ENCODE measurements at regions not wholly inside any gene's neighbourhood (a gene's known extent, or its start where the extent isn't known, plus 50 kb on each side); places are given as distances from the start of the nearest gene placed in this dataset.
"Not testable (repeated sequence)": the region's sequence is repeated elsewhere in the genome, so short reads cannot be mapped to it uniquely, and the experiment has no call there.

DNA sequence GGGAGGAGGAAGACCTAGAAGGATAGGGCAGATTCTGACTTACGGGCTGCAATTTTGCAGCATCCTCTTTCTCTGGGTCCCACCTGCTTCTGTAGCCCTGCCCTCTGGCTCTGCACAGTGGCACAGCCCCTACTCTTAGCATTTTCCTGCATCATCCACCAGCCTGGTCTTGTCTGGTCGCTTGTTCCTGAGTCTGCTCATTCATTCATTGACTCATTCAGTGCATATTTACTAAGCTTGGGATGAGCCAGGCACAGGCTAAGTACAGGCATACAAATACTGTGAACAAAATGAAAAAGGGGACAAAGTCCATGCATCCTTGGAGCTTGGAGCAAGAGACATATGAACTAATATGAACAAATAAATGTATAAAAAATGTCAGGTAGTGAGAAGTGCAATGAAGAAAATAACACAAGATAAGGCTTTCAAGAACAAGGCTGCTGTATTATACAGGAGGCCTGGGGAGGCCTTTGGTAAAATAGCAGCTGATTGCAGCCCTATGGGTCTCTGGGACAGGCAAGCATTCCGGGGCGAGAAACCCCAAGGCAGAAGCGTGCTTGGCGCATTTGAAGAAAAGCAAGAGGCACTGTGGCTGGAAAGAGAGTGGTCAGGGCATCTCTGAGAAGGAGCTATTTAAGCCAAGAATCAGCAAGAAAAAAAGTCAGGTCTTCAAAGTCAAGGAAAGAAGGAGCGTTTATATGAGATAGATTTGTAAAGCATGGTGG is 108.0 kb upstream of the ALX4 start:
- DNase-seq (ENCODE audit: low spot score) = no peak

GRCh38 chr11:44418456-44418830 is 108.5 kb upstream of the ALX4 start:
- DNase-seq (ENCODE audit: low spot score) = no peak

DNA sequence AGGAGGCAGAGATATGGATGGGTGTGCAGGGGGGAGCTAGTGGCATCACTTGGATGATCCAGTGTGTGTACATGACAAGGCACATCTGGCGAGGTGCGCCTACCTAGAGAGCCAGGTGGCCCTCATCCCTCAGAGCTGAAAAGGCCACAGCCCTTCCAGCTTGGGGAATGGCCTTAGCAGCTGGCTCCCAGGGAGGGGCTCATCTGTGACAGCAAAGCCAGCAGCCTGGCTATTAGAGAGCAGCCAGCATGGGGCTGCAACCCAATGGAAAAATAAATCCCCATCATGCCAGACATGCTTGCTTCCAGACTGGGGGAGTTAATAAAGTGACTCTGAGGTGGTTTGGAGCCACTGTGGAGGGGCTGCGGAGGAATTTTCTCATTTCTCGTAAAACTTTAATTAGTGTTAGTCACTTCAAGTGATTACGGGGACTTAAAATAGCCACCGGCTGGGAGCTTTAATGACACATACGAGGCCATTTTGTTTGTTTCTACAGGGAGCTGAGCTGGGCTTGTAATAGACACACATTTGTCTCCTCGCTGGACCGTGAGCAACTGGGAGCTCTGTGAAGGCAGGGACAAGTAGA is 111.2 kb upstream of the ALX4 start:
- no peak for DNase-seq (ENCODE audit: low spot score)

GRCh38 chr11:44423289-44423688 is 113.3 kb upstream of the ALX4 start:
- no peak for DNase-seq (ENCODE audit: low spot score)

DNA sequence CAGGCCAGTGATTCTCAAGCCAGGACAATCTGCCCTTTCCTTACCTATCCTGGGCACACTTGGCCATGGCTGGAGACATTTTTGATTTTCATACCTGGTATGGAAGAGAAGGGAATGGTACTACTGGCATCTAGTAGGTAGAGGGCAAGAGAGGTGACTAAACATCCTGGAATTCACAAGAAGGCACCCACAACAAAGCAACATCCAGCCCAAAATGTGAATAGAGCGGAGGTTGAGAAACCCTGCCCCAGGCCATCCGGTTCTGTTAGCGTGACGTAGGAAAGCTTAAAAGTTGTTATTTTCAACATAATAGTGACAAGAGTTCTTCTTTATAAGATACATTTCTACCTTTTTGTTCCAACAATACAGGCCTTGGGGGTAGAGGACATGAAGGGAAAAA is 114.9 kb upstream of the ALX4 start:
- DNase-seq (ENCODE audit: low spot score) = no peak

DNA sequence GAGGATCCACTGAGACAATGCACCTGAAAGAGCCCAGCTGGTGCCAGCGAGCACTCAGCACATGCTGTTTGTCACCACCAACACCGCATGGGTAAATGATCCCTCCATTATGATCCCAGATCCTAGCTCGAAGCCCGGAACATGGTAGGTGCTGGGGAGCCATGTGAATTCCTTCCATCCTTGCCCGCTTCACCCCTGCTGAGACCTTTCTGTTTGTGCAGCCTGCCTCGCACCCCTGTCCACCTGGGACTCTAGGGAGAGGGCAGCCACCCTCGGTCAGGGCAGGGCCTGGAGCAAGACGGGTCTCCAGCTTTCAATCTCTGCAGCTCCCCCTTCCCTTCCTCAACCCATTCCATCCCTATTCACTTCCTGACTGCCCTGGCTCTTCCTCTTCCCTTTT is 116.2 kb upstream of the ALX4 start:
- DNase-seq (ENCODE audit: low spot score) = no peak

- no peak for DNase-seq (ENCODE audit: low spot score)
These were observed 117.0 kb upstream of the ALX4 start for GRCh38 chr11:44426958-44427357.

GRCh38 chr11:44427432-44427831 is 117.5 kb upstream of the ALX4 start:
- DNase-seq (ENCODE audit: low spot score) = peak; percentile 73

DNA sequence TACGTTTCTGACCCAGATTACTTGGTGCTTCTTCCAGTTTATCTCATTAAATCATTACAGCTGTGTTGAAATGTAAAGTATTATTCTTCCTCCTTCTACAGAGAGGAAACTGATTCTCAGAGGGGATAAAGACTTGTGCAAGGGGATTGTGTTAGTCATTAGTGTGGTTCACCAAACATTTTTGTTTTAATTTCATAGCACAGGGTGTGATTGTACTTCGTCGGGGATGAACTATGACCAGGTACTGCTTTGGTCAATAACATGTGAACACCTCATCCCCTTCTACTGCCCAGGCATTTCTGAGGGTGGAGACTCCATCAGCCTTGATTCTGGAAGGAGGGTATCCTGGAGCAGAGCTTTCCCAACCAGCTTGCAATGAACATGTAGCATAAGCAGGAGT is 120.2 kb upstream of the ALX4 start:
- DNase-seq (ENCODE audit: low spot score) = no peak

- no peak for DNase-seq (ENCODE audit: low spot score)
These were observed 124.3 kb upstream of the ALX4 start for GRCh38 chr11:44434191-44434590.

DNA sequence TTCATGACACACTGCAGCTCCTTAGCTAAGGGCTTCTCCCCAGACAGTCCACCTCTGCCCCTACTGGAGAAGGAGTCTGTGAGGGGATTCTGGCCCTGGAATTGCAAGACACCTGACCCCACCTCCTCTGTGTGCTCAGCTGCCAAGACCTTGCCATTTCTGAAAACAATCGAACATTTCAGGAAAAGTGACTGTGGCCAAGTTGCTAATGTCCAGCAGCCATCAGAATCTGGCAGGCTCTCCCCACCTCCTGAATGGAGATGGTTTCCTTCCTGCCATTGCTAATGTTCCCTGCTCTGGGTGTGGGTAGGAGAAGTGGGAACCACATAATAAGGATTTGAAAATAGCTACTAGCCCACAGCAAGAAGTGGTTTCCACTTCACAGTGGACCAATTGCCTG is 127.2 kb upstream of the ALX4 start:
- no peak for DNase-seq (ENCODE audit: low spot score)

DNA sequence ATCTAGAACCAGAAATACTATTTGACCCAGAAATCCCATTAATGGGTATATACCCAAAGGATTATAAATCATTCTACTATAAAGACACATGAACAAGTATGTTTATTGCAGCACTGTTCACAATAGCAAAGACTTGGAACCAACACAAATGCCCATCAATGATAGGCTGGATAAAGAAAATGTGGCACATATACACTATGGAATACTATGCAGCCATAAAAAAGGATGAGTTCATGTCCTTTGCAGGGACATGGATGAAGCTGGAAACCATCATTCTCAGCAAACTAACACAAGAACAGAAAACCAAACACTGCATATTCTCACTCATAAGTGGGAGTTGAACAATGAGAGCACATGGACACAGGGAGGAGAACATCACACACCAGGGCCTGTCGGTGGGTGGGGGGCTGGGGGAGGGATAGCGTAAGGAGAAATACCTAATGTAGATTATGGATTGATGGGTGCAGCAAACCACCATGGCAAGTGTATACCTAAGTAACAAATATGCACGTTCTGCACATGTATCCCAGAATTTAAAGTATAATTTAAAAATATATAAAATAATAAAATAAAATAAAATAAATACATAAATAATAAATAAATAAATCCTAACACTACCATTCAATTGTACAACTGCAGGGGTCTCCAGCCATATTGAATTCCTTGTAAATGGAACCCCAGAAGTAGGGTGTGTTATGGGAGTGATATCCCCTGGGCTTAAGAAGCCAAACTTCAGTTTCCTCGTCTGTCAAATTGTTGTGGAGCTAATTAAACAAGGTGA is 122.4 kb upstream of the CD82 start:
- not testable (repeated sequence) for DNase-seq (ENCODE audit: low spot score)

- no peak for DNase-seq (ENCODE audit: low spot score)
These were observed 121.4 kb upstream of the CD82 start for GRCh38 chr11:44443836-44444769.

GRCh38 chr11:44444770-44445321 is 120.6 kb upstream of the CD82 start:
- DNase-seq (ENCODE audit: low spot score) = no peak

- DNase-seq (ENCODE audit: low spot score) = peak; percentile 55
These were observed 119.7 kb upstream of the CD82 start for GRCh38 chr11:44445500-44446365.

DNA sequence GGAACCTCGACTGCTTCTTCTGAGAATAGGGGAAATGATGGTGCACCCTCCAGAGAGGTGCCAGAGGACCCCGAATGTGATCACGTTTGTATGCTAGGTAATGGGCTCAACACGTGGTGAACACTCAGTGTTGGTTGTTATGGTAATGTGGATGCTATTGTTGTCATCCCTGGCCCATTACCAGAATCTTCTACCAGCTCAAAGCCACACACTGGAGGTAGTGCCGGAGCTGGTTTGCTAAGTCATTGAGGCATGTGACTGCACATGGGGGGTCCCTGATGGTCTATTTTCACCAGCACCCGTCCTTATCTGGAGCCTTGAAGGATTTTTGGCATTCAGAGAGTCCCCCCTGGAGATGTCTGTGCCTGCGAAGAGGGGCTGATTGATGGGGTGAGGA is 119.1 kb upstream of the CD82 start:
- DNase-seq (ENCODE audit: low spot score) = no peak

- no peak for DNase-seq (ENCODE audit: low spot score)
These were observed 118.3 kb upstream of the CD82 start for GRCh38 chr11:44446996-44447771.

DNA sequence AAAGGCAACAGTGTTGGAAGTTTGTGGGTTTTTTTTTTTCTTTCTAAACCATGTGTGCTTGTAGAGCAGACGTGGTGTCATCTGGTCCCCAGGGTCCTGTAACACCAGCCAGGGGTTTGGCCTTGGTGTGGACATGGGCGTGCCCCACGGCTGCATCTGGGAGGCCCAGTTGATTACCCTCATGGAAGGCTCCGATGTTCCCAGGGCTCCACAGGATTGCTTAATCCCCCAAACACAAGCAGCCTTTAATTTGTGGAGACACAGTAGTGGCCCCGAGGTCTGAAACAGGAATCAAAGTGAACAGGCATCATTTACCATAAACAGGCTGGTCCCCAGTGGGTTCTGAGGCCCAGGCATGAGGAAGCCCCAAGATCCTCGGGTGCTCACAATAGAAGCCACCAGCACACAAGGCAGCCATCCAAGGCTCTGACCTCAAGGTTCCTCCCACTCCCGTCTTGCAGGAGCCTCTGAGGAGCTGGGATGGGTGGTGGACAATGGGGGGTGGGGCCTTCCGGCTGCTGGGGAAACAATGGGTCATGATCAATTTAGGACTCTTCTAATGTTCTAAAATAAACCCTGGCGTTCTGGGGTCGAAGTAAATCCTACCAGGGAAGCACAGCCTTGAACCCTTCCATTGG is 115.0 kb upstream of the CD82 start:
- no peak for DNase-seq (ENCODE audit: low spot score)

GRCh38 chr11:44451706-44452105 is 113.8 kb upstream of the CD82 start:
- DNase-seq (ENCODE audit: low spot score) = no peak
